HG03103 (cell line): ENCODE measurements at regions not wholly inside any gene's neighbourhood (a gene's known extent, or its start where the extent isn't known, plus 50 kb on each side); places are given as distances from the start of the nearest gene placed in this dataset.

ENCODE experiments used
- ATAC-seq: cut with Tn5 transposase; IDR thresholded peaks from one replicate; pipeline ENCODE4 v1.9.1; 2021; ENCODE audit warnings: low read depth; ENCODE audit not compliant: unreplicated experiment

DNA sequence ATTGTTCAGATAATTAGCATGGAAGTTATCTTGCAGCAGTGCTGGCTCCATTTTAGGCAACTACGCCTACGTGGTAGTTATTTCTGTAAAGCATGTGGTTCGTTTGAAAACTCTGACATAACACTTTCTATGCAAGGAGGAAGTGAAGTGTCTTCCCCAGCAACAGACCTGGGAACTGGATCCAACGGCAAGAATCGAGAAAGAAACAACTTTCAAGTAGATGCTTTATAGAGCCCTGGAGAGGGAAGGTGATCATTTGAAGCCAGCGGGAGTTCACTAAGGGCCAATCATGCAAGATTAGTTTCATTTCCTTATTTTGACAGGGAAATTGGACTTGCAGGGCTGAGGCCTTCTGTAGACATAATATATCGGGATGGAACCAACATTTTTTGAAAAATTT lies 218.3 kb downstream of the ACKR3 start:
- ATAC-seq: no peak

- no peak for ATAC-seq
These were observed 221.3 kb downstream of the ACKR3 start for GRCh38 chr2:236790963-236791362.

DNA sequence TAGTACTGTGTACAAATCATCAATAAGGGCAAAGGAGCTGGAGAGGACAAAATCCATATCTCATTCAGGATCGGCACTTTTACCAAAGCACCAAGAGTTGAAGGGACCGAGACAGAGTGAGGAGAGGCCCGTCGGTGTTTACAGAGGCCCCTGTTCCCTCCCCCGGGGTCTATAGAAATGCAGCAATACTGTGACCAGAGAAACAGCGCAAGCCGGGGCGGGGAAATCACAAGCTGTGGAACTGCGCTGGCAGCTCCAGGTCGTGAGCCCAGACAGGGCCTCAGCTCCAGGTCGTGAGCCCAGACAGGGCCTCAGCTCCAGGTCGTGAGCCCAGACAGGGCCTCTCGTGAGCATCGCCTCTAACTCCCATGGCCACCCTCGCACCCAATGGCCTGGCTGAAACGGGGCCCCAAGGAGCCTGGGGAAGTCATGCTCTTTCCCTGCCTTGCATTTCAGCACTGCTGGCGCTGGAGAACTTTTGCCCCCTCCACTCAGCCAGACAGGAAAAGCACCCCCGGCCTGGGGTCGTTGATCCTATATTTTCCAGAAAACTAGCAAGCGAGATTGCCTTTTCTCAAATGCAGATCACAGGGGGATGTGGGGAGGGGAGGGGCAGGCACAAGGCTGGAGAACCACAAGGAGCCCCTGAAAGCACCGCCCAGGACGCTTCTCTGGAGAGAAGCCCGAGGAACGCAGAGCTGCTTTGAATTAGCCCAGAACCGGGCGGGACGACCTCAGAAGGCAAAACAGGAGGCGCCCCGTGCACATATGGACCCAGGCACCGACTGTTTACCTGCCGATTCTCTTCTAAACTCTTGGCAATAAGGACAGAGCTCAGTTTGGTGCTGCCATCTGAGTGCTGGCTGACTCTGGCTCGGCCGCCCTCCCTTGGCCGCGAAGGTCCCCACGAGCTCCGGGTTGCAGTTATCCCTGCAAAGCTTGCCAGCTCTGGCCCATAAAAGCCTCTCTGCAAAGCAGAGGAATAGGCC lies 223.7 kb downstream of the ACKR3 start:
- ATAC-seq: no peak

GRCh38 chr2:236794176-236794957 lies 224.7 kb downstream of the ACKR3 start:
- no peak for ATAC-seq

- no peak for ATAC-seq
These were observed 225.7 kb downstream of the ACKR3 start for GRCh38 chr2:236795169-236795860.

DNA sequence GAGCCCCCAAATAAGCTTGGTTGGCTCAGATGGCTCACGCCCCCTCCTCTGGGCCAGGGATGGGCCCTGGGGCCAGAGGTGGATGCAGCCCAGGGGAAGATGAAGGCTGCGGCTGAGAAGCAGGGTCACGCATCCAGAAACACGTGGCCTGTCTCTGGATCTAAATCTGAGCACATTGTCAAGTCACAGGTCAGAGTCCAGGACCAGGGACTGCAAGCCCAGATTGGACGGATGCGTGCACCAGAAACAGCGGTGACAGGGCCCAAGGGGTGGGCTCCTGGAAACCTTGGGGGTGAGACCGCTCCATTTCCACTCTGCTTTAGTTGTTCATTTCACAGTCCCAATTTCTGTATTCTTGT lies 226.2 kb downstream of the ACKR3 start:
- ATAC-seq: no peak

GRCh38 chr2:236796236-236796635 lies 226.6 kb downstream of the ACKR3 start:
- no peak for ATAC-seq

- ATAC-seq: no peak
These were observed 227.8 kb downstream of the ACKR3 start for GRCh38 chr2:236797411-236797810.

- ATAC-seq: no peak
These were observed 228.9 kb downstream of the ACKR3 start for GRCh38 chr2:236798491-236798890.

- ATAC-seq: no peak
These were observed 229.9 kb downstream of the ACKR3 start for GRCh38 chr2:236799391-236800026.

DNA sequence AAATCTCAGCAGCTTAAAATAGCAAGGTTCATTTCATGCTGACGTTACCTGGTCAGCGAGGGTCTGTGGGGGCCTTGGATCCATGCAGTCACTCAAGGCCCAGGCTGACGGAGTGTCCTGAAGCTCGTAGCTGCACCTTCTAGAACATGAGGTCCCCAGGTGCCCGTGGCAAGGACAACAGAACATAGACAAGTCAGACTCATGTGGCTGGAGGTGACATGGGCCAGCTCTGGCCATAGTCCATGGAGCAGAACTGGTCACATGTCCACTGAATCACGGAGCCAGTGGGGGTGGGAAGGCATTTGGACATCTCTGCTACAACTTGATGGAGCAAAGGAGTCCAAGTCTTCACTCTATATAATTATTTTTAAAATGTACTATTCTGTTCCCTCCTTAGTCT lies 233.2 kb downstream of the ACKR3 start:
- no peak for ATAC-seq

- no peak for ATAC-seq
These were observed 234.0 kb downstream of the ACKR3 start for GRCh38 chr2:236803621-236804020.

DNA sequence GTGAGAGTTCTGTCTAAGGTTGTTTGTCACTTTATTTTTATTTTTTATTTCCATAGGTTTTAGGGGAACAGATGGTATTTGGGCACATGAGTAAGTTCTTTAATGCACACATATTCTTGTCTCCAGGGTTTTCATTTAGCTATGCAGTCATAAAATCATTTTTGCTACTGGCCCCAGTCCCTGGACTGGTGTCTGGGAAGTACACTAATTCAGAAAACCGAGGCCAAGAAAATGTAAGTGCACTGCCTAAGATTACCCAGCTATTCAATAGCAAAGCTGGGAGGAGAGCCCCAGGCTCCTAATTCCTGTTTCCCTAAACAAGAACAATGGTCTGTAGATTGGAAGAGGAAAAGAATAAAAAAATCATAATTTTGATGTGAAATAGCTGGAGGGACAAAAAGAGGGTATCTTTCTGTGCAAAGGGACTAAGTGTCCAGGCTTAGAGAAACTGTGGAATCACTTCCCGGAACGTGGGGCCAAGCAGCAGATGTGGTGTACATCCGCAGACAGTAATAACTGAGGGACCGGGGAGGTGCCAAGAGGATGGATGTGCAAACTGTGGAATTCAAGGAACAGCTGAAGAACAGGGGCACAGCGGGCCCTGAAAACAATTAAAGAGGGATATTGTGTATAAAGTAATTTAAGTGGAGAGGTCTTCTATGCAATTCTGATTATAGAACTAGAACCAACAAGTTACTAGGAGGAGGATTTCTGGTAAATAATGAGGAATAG lies 236.3 kb downstream of the ACKR3 start:
- ATAC-seq: no peak

DNA sequence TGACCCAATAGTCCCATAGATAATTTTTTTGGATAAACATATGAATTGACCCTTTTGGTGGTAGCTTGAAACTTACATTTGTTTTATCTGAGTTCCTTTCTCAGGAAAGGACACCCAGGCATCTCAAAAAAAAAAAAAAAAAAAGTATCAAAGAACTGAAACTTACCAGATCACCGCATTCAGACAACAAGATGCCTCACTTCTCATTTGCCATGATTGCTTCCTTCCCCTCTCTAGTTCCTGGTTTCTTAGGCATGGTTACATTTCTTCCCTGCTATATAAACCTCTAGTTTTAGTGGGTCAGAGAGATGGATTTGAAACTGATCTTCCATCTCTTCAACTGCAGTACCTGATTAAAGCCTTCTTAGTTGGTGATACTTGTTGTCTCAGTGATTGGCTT lies 240.1 kb downstream of the ACKR3 start:
- no peak for ATAC-seq

DNA sequence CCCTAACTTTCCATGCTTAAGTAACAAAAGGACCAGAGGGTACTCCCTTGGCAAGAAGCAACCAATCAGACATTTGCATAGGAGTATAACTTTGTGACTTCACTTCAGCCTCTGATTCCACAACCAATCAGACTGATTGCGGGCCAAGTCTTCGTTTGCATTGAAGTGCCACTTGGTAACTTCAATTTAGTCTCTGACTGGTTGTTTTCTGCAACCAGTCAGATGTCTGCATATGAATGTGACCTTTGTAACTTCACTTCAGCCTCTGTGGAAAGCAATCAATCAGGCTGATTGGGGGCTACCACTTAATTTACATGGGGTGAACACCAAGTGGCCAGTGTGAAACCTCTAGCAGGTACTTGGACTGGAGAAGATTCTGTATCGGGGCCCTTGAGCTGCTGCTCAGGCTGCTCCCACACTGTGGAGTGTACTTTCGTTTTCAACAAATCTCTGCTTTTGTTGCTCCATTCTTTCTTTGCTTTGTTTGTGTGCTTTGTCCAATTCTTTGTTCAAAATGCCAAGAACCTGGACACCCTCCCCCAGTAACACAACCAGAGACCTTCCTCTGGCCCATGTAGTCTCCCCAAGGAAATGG lies 241.5 kb downstream of the ACKR3 start:
- ATAC-seq: no peak

GRCh38 chr2:236813766-236814165 lies 244.1 kb downstream of the ACKR3 start:
- ATAC-seq: no peak

DNA sequence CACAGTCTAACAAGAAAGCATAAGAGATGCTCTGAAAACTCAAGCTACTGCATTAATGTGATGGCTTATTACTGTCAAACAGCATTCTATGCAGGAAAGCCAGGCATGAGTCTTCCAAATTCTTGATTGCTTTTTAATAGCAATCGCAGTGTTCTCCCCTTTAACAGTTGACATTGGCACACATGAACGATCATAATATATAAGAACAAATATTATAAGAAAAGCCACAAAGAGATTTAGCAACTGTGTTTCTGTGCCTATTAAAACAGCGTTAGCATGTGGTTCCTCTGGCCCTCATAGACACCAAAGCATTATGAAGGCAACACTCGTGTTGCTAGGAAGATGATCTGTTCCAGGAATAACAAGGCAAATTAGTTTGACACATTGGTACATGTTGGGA lies 245.0 kb downstream of the ACKR3 start:
- ATAC-seq: no peak

DNA sequence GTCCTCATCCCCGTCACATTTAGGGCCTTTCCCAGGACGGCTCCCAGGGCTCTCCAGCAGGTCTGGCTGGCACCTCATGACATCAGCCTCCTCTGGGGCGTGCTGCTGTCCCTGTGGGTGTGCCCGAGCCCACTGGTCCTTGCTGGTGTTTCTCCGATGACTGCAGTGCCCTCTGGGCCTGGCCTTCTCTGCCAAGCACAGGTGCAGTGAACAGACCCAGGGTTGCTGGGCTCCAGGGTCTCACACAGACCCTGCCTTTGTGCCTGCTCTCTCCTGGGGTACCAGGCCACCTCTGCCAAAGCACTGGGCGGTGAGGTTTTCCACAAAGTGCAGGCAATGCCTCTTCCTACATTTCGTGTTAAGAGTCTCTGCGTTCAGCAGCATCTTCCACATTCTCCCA lies 246.1 kb downstream of the ACKR3 start:
- no peak for ATAC-seq
